SK-N-SH (cell line): ENCODE measurements at regions not wholly inside any gene's neighbourhood (a gene's known extent, or its start where the extent isn't known, plus 50 kb on each side); places are given as distances from the start of the nearest gene placed in this dataset.
"Not testable (repeated sequence)": the region's sequence is repeated elsewhere in the genome, so short reads cannot be mapped to it uniquely, and the experiment has no call there.

Source experiments
- CTCF ChIA-PET: fragments of 300-600, 350-600 bp; formaldehyde crosslinking; extraction: SDS; loops from one replicate; lab custom pipeline; 2021; lab: Yijun Ruan, JAX
- POLR2A ChIA-PET: fragments of 350-600 bp; sonication (Branson Sonifier 250); formaldehyde crosslinking; extraction: SDS; loops from one replicate; lab custom pipeline; 2020; ENCODE audit warnings: antibody characterized with exemption, inconsistent platforms; lab: Yijun Ruan, JAX
- DNase-seq: peaks from one replicate; pipeline ENCODE4 v3.0.0; 2012
- H2AFZ ChIP-seq: fragments of 200-600 bp; sonication (generic); 2 replicates; pipeline ENCODE4 v1.8.1; 2016; ENCODE audit warnings: antibody characterized with exemption, mild to moderate bottlenecking, low read depth
- H3F3A ChIP-seq: fragments of 200-600 bp; sonication (generic); replicated peaks from 2 replicates; pipeline ENCODE3; 2016; ENCODE audit warnings: antibody characterized with exemption, mild to moderate bottlenecking; ENCODE audit not compliant: insufficient read depth
- H3K27ac ChIP-seq, 2 experiments: fragments of 200-500 bp in 1 of 2; fragments of 200-600 bp in 1 of 2; sonication (Bioruptor generic) in 1 of 2; sonication (generic), shearing (Covaris generic) in 1 of 2; 2 replicates each; pipeline versions ENCODE4 v1.5.1 to v1.6.1; 2014 to 2016; ENCODE audit warnings: low read depth in 2 of 2, inconsistent platforms in 1 of 2, low read length in 1 of 2, mild to moderate bottlenecking in 1 of 2, mixed read lengths in 1 of 2
- H3K27me3 ChIP-seq: fragments of 200-600 bp; sonication (generic), shearing (Covaris generic); 2 replicates; pipeline ENCODE4 v1.6.1; 2016; ENCODE audit warnings: mixed run types; ENCODE audit not compliant: insufficient read depth
- H3K36me3 ChIP-seq, 2 experiments: fragments of 200-500 bp in 1 of 2; fragments of 200-600 bp in 1 of 2; sonication (Bioruptor generic) in 1 of 2; sonication (generic) in 1 of 2; replicated peaks in 1 of 2; 2 replicates each; pipeline versions ENCODE3 to v1.5.1; 2014 to 2016; ENCODE audit warnings: low read length in 1 of 2, mild to moderate bottlenecking in 1 of 2; ENCODE audit not compliant: insufficient read depth in 2 of 2, control insufficient read depth in 1 of 2
- H3K4me1 ChIP-seq, 2 experiments: fragments of 200-500 bp in 1 of 2; fragments of 200-600 bp in 1 of 2; sonication (Bioruptor generic) in 1 of 2; sonication (generic), shearing (Covaris generic) in 1 of 2; 2 replicates each; pipeline versions ENCODE4 v1.5.1 to v1.6.1; 2014 to 2016; ENCODE audit warnings: low read depth in 1 of 2, low read length in 1 of 2, mixed run types in 1 of 2; ENCODE audit not compliant: insufficient read depth in 2 of 2, control insufficient read depth in 1 of 2
- H3K4me2 ChIP-seq: fragments of 200-600 bp; sonication (generic), shearing (Covaris generic); 2 replicates; pipeline ENCODE4 v1.6.1; 2017; ENCODE audit warnings: mixed run types
- H3K4me3 ChIP-seq, 2 experiments: fragments of 200-500 bp in 1 of 2; fragments of 200-600 bp in 1 of 2; sonication (Bioruptor generic) in 1 of 2; sonication (generic), shearing (Covaris generic) in 1 of 2; 2 replicates each; pipeline versions ENCODE4 v1.5.1 to v1.8.1; 2014 to 2016; ENCODE audit warnings: low read depth in 2 of 2, inconsistent platforms in 1 of 2, low read length in 1 of 2, mild to moderate bottlenecking in 1 of 2, mixed read lengths in 1 of 2, moderate library complexity in 1 of 2
- H3K79me2 ChIP-seq: fragments of 200-600 bp; sonication (generic); 2 replicates; pipeline ENCODE4 v1.8.1; 2017; ENCODE audit warnings: mild to moderate bottlenecking; ENCODE audit not compliant: insufficient read depth
- H3K9ac ChIP-seq: fragments of 200-600 bp; sonication (generic); 2 replicates; pipeline ENCODE4 v1.6.1; 2017; ENCODE audit warnings: mixed run types
- H3K9me2 ChIP-seq: fragments of 200-600 bp; sonication (generic); 2 replicates; pipeline ENCODE4 v1.6.1; 2017; ENCODE audit warnings: mixed run types
- H3K9me3 ChIP-seq: fragments of 200-600 bp; sonication (generic); 2 replicates; pipeline ENCODE4 v1.6.1; 2017; ENCODE audit warnings: mixed run types, mild to moderate bottlenecking, moderate library complexity
- H4K20me1 ChIP-seq: fragments of 200-600 bp; sonication (generic); 2 replicates; pipeline ENCODE4 v1.6.1; 2017; ENCODE audit warnings: mild to moderate bottlenecking, mixed run types; ENCODE audit not compliant: insufficient read depth
- ELF1 ChIP-seq: IDR thresholded peaks from 2 replicates; pipeline ENCODE4 v1.4.0; 2012
- FOXJ3 ChIP-seq: sonication (generic); formaldehyde crosslinking; IDR thresholded peaks from 2 replicates; pipeline ENCODE4 v1.5.1; 2020; ENCODE audit warnings: mild to moderate bottlenecking, missing genetic modification reagents
- IRF3 ChIP-seq: fragments of 150-350 bp; IDR thresholded peaks from 2 replicates; pipeline ENCODE4 v1.6.1; 2016; ENCODE audit warnings: mild to moderate bottlenecking, low read depth, low read length
- MXI1 ChIP-seq: IDR thresholded peaks from 2 replicates; pipeline ENCODE4 v1.6.1; 2012; ENCODE audit warnings: mild to moderate bottlenecking, low read depth, low read length, improper control_type of control experiment
- NRF1 ChIP-seq: IDR thresholded peaks from 2 replicates; pipeline ENCODE4 v1.6.1; 2012; ENCODE audit warnings: low read depth, mild to moderate bottlenecking, low read length
- POLR2AphosphoS5 ChIP-seq: IDR thresholded peaks from 2 replicates; pipeline ENCODE4 v1.6.1; 2012; ENCODE audit warnings: low read depth, low read length
- RAD21 ChIP-seq: IDR thresholded peaks from 2 replicates; pipeline ENCODE4 v1.6.1; 2012; ENCODE audit warnings: mild to moderate bottlenecking, low read length
- SMC3 ChIP-seq: IDR thresholded peaks from 2 replicates; pipeline ENCODE4 v1.6.1; 2012; ENCODE audit warnings: low read depth, low read length, improper control_type of control experiment
- USF2 ChIP-seq: fragments of 150-350 bp; IDR thresholded peaks from 2 replicates; pipeline ENCODE4 v1.6.1; 2017; ENCODE audit warnings: antibody characterized with exemption, low read length, low read depth, borderline replicate concordance
- WGBS: methylation state at CpG from one replicate; pipeline ENCODE4 v1.1.6; 2017; ENCODE audit warnings: low lambda C conversion rate; 5-methylcytosine and 5-hydroxymethylcytosine counted together

GRCh38 chr5:44997506-44997905, 188.8 kb downstream of the MRPS30 start:
- no peak for TF ChIP-seq SMC3
- TF ChIP-seq NRF1: no peak
- TF ChIP-seq POLR2AphosphoS5: no peak
- no peak for TF ChIP-seq FOXJ3 (CRISPR knock-in tag)
- no peak for TF ChIP-seq RAD21
- no peak for TF ChIP-seq ELF1
- TF ChIP-seq USF2: no peak
- TF ChIP-seq, all 33 proteins: peak for 0
- WGBS: 9% methylated on average over 1 of the region's 1 CpG
- POLR2A ChIA-PET: no interaction called here

GRCh38 chr5:45007102-45007501, 198.4 kb downstream of the MRPS30 start:
- H3K4me2 ChIP-seq, H3K9me3 ChIP-seq, H3K36me3 ChIP-seq, H4K20me1 ChIP-seq, H3K4me3 ChIP-seq, H3K27ac ChIP-seq, H3K9ac ChIP-seq, H3K9me2 ChIP-seq, DNase-seq, H2AFZ ChIP-seq, H3K4me1 ChIP-seq, POLR2A ChIA-PET, H3K27me3 ChIP-seq, H3F3A ChIP-seq, H3K79me2 ChIP-seq: not testable (repeated sequence)
- CTCF ChIA-PET: interaction anchor here (1.3 kb wide), 1 partner anchor 31 kb away, joined by 4 read pairs; no protein-coding TSS in a partner anchor
- WGBS: 6% methylated on average over 6 of the region's 6 CpGs

More at GRCh38 chr5:44997506-44997905, 188.8 kb downstream of the MRPS30 start:
- no peak overlapping the region for H3K4me3 ChIP-seq
- no peaks in the 10 kb centered on the region for H3K9me2 ChIP-seq
- no peak overlapping the region for H3K27ac ChIP-seq
- no peaks in the 10 kb centered on the region for H3F3A ChIP-seq
- H3K27me3 ChIP-seq: no peaks in the 10 kb centered on the region
- H2AFZ ChIP-seq: no peak overlapping the region
- H3K9me3 ChIP-seq: no peaks in the 10 kb centered on the region
- no peak overlapping the region for H3K4me2 ChIP-seq
- H3K4me1 ChIP-seq: no peaks in the 10 kb centered on the region
- H4K20me1 ChIP-seq: no peaks in the 10 kb centered on the region
- no peaks in the 10 kb centered on the region for H3K79me2 ChIP-seq
- no peak for DNase-seq
- CTCF ChIA-PET: no interaction called here
- no peaks in the 10 kb centered on the region for H3K36me3 ChIP-seq
- no peak overlapping the region for H3K9ac ChIP-seq

- CTCF ChIA-PET: no interaction called here
- H3K9me3 ChIP-seq: no peaks in the 10 kb centered on the region
- 2% methylated on average over 4 of the region's 4 CpGs for WGBS
Measured at GRCh38 chr5:45017568-45017967, 208.8 kb downstream of the MRPS30 start.

More at GRCh38 chr5:45017568-45017967, 208.8 kb downstream of the MRPS30 start:
- Histone ChIP-seq H3K4me1 (no peaks in the 10 kb centered on the region), H3K27ac (no peak overlapping the region), H3K9ac (no peak overlapping the region), H3K9me2 (no peaks in the 10 kb centered on the region), H3K4me3 (no peak overlapping the region), H3K36me3 (no peaks in the 10 kb centered on the region), H3K27me3 (no peaks in the 10 kb centered on the region), H2AFZ (no peak overlapping the region), H3K4me2 (no peak overlapping the region), H3F3A (no peaks in the 10 kb centered on the region), H3K79me2 (no peaks in the 10 kb centered on the region), H4K20me1 (no peaks in the 10 kb centered on the region)
- TF ChIP-seq IRF3: no peak
- no peak for TF ChIP-seq MXI1
- POLR2A ChIA-PET: no interaction called here
- DNase-seq: no peak
